Prostate gland (tissue), 2 donors: ENCODE measurements at regions not wholly inside any gene's neighbourhood (a gene's known extent, or its start where the extent isn't known, plus 50 kb on each side); places are given as distances from the start of the nearest gene placed in this dataset.

Experiments
- CTCF ChIP-seq, 4 experiments: fragments of 200-600 bp in 2 of 4; fragments of 450-650 bp in 2 of 4; sonication (generic) in 2 of 4; IDR thresholded peaks; 1 replicate in 3 of 4; 2 replicates in 1 of 4; pipeline ENCODE4 v1.5.1; 2016 to 2019; ENCODE audit warnings: antibody characterized with exemption in 4 of 4, mild to moderate bottlenecking in 2 of 4, moderate library complexity in 2 of 4
- POLR2A ChIP-seq: fragments of 450-650 bp; IDR thresholded peaks from one replicate; pipeline ENCODE4 v1.6.1; 2016; ENCODE audit warnings: antibody characterized with exemption, mild to moderate bottlenecking

- TF ChIP-seq CTCF (IDR thresholded peaks at IDR 0.05) (no peak), POLR2A (no peak)
Observed at GRCh38 chr3:177751770-177752169, 554.5 kb upstream of the TBL1XR1 start.
